C4-2B (cell line): ENCODE measurements at regions not wholly inside any gene's neighbourhood (a gene's known extent, or its start where the extent isn't known, plus 50 kb on each side); places are given as distances from the start of the nearest gene placed in this dataset.

ENCODE experiments used
- H3K27ac ChIP-seq: fragments of 450-650 bp; 2 replicates; pipeline ENCODE4 v1.5.1; 2017
- ZFX ChIP-seq: fragments of 450-650 bp; IDR thresholded peaks from 2 replicates; pipeline ENCODE4 v1.6.1; 2017
- TF ChIP-seq, protein P1 (sequence below): fragments of 450-650 bp; conservative IDR thresholded peaks from 2 replicates; pipeline ENCODE4 v1.5.1; 2017; ENCODE audit warnings: mild to moderate bottlenecking

DNA sequence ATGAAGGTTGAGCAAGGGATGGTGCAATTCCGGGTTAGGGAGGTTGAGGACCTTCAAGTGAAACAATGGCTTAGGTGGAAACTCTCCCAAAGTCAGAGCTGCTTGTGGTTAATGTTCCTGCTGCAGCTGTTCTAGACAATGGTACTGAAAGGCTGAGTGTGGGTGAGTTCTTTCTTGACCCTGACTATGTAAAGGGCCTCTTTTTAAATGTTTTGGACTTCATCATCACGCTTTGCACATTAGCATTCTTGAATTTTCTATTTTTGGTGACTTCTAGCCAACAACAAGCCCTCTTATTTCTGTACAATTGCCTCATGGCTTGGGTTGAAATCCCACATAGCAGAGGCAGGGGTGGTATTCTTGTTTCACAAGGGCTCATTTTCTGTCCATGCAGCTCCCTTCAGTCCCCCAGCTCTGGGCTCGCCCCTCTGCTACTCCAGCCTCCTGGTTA lies 136.3 kb upstream of the ANKRD55 start:
- TF ChIP-seq, protein P1, sequence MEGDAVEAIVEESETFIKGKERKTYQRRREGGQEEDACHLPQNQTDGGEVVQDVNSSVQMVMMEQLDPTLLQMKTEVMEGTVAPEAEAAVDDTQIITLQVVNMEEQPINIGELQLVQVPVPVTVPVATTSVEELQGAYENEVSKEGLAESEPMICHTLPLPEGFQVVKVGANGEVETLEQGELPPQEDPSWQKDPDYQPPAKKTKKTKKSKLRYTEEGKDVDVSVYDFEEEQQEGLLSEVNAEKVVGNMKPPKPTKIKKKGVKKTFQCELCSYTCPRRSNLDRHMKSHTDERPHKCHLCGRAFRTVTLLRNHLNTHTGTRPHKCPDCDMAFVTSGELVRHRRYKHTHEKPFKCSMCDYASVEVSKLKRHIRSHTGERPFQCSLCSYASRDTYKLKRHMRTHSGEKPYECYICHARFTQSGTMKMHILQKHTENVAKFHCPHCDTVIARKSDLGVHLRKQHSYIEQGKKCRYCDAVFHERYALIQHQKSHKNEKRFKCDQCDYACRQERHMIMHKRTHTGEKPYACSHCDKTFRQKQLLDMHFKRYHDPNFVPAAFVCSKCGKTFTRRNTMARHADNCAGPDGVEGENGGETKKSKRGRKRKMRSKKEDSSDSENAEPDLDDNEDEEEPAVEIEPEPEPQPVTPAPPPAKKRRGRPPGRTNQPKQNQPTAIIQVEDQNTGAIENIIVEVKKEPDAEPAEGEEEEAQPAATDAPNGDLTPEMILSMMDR: no peak
- TF ChIP-seq ZFX: no peak
- H3K27ac ChIP-seq: no peak overlapping the region

DNA sequence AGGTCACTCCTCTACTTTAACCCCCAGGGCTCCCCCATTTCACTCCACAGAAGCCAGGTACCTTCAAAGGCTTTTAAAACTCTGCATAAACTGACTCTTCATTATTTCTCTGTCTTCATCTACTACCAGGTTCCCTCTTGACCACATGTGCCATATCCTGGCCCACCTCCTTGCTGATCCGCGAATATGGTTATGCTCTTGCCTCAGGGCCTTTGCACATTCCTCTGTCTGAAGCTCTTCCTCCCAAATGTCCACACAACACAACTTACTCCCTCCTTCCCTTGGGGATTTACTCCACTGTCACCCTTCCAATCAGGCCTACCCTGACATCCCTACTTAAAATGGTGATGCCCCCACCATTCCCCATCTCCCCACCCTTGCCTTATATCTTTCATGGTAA lies 134.6 kb upstream of the ANKRD55 start:
- TF ChIP-seq, protein P1: no peak
- TF ChIP-seq ZFX: no peak
- H3K27ac ChIP-seq: no peak overlapping the region

GRCh38 chr5:56366986-56367385 lies 133.9 kb upstream of the ANKRD55 start:
- H3K27ac ChIP-seq: no peak overlapping the region
- TF ChIP-seq, protein P1: no peak

GRCh38 chr5:56361398-56361797 lies 128.3 kb upstream of the ANKRD55 start:
- H3K27ac ChIP-seq: no peak overlapping the region
- TF ChIP-seq ZFX: no peak
- TF ChIP-seq, protein P1: no peak

DNA sequence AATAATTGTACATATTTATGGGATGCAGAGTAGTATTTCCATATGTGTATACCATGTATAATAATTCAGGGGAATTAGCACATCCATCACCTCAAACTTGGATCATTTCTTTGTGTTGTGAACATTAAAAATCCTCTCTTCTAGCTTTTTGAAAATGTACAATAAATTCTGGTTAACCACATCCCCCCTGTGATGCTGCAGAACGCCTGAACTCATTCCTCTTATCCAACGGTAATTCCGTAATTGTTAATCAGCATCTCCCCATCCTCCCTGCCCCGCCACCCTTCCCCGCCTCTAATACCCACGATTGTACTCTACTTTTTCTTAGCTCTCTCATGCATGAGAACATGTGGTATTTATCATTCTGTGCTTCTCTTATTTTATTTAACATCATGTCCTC lies 127.7 kb upstream of the ANKRD55 start:
- TF ChIP-seq, protein P1: no peak
- no peak for TF ChIP-seq ZFX
- no peak overlapping the region for H3K27ac ChIP-seq

GRCh38 chr5:56359809-56360685 lies 126.9 kb upstream of the ANKRD55 start:
- H3K27ac ChIP-seq: no peak overlapping the region
- TF ChIP-seq, protein P1: no peak
- no peak for TF ChIP-seq ZFX

GRCh38 chr5:56358703-56359681 lies 125.9 kb upstream of the ANKRD55 start:
- TF ChIP-seq, protein P1: no peak
- no peak for TF ChIP-seq ZFX

More at GRCh38 chr5:56358703-56359681, 125.9 kb upstream of the ANKRD55 start:
- no peak overlapping the region for H3K27ac ChIP-seq
